ENCODE measurements at regions not wholly inside any gene's neighbourhood (a gene's known extent, or its start where the extent isn't known, plus 50 kb on each side); places are given as distances from the start of the nearest gene placed in this dataset.

DNA sequence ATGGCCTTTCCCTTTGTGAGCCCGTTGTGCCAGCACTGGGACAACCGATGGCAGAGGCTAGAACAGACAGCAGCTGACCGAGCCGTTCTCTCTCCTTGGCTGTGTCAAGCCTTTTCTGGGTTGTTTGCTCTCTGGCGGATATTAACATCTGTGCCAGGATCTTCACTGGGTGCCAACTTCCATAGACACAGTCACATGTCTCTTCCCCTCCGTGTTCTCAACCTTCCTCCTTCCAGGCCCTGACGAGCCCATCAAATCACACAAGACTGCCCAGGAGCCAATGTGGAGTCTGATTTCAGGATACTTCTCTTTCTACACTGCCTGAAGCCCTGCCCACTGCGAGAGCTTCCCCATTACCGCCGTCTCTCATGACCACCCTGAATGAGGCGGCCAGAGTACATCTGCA, 111.0 kb upstream of the RALGAPA2 start:
- no peak for DNase-seq

DNA sequence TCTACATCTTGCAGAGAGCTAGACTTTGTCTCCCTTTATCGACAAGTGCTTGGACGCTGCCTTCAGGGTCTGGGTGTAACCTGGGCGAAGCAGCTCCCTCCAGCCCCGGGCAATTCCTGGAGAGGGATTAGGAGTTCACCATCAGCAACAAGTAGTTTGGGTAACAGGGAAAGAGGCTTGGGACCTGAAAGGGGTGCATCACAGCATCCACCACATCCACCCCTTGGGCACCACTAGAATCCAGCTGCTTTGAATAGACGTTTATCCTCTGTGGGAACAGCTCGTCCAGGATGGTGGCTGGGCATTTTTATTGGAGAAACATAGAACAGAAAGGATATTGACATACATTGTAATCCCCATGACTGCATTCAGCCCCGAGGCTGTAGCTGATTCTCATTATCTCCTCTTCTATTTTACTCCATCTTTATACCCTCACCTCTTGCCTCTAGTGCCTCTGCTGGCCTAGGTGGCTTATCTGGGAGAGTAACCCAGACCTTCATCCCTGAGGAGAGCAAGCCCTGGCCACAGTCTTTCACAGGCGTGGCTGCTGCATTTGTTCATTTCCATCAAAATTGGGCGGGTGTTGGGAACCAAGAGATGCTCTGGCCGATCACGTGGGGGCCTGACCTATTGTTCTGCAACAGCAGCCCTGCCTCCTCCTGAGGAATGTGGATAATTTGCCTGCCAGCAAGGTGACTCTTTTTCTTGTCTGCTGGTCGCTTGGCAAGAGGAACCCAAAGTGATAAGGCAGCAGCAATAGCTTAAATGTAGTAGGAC, 109.2 kb upstream of the RALGAPA2 start:
- DNase-seq, result no peak

DNA sequence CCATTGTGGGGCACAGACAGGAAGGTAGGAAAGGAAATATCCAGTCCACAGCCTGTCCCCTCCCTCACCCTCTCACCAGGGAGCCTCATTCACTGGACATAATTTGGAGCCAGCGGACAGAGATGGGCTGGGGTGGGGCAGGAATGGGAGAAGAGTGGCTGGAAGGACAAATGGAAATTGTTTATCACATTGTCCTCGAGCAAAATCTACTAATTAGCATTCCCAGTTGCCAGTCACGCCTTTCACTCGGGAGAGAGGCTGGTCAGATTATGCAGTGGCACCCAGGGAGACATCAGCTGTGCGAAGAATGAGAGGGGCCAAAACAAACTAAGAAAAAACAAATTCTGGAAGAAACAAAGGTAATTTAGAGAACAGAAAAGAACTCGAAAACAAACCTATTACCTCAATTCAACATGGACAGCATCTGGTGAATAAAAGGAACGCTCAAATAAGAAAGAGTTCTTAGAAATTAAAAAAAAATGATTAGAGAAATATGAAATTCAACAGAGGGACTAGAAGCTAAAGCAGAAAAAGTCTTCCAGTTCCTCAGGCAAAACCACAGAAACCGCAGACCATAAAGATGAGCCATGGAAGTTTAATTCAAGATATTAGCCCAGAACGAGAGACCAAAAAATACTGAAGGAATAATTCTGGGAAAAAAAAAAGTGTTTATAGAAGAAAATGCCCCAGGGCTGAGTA, 108.5 kb upstream of the RALGAPA2 start:
- DNase-seq, result no peak

DNA sequence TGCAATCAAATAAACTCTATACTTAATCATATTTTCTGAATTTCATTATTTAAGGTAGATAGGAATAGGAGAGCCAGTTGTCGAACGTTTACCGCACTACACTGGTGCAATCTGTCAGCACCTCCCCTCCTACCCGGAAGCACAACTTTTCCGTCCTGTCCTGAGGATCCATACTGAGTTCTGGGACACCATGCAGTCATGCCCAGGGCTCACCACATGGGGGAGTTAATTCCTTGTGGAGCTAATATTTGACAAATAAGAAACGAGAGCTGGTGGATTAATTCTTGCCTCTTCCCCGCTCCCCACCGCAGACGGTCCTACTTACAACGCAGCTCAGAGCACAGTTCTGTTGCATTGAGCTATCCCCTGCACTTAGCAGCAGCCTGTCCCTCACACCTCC, 107.7 kb upstream of the RALGAPA2 start:
- no peak for DNase-seq

DNA sequence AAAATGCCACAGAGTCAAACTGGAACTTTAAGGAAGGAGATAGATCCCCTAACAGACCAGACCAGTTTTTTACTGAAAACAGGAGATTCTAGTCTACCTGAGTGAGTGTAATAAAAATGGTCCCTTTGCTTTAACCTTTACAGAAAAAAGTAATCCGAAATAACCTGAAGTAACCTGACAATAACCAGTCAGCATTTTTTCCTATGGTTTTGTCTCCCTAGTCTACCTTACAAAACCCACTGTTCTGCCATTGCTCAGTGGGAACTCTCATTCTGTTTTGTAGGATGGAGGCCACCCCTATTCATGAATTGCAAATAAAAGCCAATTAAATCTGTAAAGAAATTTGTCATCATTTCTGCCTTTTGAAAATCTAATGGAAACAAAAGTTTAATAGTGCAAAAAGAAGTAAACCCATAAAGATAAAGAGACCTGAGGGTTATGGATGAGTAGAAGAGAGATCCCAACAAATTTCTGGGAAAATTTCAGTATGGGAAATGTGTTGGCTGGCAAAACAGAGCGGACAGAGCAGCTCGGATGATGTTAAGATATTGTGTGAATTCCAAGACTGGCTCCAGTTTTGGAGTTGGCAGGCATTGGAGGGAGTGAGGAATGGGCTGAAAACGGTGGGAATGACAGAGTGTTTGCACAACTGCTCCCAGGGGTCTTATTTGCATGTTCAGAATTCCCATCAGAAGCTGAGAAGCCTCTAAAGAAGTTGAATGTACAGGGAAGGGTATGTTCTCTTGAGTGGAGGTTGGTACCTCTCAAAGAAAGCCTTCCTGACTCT, 104.7 kb upstream of the RALGAPA2 start:
- no peak for DNase-seq

DNA sequence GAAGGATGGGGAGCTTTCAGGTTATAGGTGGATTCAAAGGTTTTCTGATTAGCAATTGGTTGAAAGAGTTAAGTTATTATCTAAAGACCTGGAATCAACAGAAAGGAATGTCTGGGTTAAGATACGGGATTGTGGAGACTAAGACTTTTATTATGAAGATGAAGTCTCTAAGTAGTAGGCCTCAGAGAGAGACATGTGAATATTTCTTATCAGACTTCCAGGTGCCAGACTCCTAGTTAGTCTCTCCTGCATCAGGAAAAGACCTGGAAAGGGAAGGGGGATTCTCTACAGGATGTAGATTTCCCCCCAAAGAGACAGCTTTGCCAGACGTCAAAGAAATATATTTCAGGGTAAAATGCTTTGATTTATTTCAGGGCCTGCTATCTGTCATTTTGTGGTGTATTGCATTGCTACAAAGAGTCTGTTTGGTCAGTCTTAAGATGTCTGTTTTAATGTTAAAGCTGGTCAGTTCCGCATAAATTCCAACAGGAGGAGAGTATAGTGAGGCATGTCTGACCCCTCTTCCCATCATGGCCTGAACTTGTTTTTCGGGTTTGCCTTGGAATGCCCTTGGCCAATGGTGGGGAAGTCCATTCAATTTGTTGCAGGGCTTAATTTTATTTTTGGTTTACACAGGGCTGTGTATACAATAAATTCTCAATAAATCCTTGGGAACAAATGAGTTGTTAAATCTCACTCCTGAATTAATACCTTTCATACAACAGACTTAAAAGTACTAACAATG, 103.4 kb upstream of the RALGAPA2 start:
- DNase-seq, result no peak

DNA sequence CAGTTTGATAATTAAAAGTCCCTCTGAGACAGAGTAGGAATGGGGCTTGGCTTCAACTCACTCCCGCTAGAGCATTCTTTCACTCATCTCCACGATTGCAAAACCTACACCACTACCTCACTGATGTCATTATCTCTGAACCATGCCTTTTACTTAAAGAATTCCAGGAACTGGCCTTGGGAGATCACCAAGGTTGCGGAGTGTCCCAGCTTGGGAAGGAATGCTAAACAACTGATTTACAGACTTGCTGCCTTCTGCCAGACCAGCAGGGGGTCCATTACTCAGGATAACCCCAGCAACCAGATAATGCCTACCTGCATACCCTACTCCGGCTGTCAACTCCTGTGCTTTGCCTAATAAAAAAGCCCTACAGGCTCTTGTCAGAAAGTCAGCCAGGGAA, 102.2 kb upstream of the RALGAPA2 start:
- DNase-seq, result no peak

DNA sequence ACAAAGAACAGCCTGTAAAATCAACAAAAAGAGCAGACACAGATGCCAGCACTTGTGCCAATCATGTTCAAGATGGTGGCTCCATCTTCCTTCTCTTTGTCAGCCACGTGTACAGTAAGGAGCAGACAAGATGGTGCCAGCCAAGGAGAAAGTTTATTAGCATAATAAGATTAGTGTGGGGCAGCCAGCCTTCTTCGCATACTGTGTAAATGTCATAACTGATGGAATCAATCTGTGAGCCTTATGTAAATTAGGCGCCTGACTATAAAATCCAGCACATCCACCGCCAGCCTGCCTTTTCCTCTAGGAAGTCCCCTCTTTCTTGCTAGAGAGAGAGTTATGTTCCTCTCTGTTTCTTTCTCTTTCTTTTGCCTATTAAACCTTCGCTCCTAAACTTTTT, 99.7 kb upstream of the RALGAPA2 start:
- no peak for DNase-seq

DNA sequence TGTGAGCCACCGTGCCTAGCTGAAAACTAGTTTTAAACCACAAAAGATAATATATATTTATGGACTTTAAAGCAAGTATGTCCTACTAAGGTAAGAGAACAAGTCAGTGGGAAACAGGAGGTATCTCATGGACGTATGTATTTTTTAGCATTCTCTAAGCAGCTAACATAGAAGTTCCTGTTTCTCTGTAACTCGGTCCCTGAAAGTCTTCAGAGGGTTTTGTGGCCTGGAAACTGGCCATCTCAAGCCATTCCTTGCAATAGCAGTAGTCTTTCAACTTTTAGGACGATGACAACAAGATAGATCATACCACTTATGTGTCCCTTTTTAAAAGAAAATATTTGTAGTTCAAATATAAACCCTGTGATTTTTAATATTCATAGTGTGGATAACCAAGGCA, 95.6 kb upstream of the RALGAPA2 start:
- no peak for DNase-seq

DNA sequence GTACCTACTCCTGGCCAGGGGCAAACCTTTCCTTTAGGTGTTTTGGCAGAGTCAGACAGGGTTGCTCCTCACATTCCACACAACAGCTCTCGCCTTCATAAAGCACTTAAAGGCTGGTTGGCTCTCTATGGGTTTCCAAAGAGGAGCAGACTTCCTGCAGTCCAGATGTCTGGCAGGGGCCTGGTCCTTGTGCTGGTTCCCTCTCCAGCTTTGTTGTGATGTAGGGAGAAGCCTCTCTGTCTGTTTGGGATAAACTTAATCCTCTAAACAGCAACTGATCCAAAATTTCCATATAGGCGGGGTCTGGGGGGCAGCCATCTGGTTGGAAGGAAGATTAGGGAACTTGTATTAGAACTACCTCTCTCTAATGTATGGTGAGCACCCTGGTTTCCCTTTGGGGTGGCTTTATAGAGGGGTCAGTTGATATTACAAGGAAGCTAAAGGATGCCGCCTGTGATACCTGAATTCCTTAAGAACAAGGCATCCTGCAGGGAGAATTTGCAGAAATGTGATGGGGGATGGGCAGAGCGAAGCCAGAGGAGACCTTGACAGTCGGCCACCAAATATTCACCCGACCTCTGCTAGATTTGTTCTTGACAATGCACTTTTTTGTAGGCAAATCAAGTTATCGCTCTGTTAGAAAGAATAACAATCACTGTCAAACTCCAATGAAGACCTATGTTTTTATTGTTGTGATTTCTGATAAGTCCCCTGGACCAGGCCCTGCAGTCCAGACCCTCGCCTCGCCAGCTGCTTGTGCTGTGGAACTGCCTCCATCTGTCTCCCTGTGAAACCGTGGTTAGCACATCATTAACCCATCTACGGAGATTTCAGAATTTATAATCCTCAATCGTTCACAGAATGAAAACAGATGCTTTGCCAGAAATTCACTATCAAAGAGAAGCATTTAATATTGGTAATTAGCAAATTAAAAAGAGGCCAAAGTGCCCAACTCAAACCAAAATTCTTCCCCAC, 94.0 kb upstream of the RALGAPA2 start:
- DNase-seq, result no peak

DNA sequence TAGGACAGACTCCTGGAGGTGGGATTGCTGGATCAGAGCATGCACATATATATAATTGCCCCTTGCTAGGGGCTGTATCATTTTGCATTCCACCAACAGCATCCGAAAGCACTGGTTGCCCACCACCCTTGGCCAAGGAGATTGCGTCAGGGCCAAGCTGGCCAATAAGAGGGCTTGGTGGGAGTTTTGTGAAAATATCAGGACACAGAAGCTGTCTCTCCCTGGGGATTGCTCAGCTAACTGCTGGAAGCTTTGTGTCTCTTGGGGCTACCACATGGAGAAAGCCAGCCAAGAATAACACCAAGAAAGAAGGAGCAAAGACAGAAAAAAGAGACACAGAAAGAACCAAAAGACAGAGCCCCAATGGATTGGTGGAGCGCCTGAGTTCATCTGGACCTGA, 90.6 kb upstream of the RALGAPA2 start:
- DNase-seq, result no peak

DNA sequence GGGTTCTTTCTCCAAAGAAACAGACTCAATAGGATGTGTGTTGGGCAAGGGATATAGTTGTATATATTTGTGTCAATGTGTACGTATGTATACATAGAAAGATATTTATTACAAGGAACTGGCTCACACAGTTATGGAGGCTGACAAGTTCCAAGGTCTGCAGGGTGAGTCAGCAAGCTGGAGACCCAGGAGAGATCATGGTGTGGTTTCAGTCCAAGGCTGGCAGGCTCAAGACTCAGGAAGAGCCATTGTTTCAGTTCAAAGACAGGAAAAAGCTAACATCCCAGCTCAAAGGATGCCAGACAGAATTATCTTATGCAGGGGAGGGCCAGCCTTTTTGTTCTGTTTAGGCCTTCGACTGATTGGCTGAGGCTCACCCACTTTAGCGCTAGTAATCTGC, 89.9 kb upstream of the RALGAPA2 start:
- no peak for DNase-seq

DNA sequence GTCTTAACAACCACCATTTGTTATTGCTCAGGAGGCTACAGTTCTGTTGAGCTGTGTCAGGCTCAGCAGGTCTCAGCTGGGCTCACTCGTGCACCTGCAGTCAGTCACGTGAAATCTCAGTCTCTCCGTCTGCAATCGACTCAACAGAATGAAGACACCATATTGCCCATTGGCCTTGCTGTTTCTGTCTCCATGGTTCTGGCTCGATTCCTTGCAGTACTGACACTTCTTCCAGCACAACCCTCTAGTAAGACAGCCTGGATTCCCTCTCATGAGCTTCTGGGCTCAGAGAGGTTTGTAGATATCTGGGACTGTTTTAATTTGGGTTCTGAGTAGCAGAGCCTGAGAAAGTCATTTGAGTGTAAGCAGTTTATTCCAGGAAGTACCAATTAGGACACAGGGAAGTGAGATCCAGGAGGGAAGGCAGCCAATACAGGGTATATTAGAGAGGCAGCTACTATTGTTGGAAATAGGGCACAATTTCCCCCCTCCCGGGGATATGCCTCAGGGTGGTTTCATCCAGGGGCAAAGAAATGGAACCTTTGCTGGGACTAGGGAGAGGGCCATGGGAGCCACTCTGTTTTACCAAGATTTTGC, 87.4 kb upstream of the RALGAPA2 start:
- DNase-seq, result no peak

DNA sequence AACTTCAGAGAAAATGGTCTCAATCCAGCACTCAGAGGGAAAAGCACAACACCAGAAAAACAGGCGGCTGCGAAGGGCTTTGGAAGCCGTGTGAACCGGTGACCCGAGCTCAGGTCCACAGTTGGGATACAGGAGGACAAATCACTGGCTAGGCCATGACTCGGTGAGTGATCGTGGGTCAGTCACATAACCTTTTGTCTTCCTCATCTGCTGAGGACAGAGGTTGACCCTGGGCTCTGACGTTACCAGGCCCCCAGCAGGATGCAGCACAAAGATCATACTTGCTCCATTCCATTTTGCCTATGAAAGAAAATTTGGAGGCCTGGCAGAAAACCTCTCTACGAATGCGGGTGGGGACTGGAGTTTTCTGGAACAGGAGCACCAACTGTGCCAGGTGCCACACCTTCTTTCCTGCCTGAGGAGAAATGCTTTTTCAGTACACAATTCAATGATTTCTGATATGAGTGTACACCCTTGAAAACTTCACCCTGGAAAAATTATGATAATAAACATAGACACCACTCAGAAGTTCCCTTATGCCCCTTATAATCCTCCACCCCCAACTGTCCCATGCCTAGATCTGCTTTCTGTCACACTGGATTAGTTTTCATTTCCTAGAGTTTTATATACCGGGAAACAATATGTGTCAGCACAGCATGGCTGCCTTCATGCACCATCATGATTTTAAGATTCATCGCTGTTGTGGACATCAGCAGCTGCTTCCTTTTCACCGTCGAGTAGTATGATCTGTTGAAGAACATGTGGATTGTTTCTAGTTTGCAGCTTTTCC, 85.3 kb upstream of the RALGAPA2 start:
- DNase-seq, result no peak

DNA sequence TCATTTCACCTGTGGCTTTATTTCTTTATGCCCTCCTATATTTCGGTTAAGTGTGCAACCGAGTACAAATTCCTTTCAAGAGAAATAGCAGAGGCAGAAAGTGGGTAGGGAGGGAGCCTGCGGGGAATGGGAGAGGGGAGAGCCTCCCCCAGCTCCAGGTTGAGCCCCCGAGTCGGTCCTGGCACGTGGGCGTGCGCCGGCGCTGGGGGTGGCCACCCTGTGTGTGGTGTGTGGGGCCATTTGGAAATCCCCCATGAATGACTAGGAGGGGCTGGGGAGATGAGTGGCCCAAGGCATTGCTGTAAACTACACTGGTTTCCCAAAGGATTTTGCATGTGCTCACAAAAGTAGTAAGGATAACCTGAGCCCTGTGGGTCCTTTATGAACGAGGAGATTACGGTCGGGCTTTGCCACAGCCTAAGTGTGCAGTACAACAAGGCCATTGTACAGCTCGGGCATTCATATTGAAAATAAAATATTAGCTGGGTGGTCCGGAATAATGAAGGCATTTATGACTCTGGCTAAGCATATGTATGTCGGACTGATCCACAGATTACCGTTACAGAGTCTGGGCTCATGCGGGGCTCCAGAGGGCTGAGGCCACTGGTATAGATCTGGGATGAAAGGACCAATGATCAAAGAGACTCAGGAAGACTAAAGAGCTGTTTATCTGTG, 84.5 kb upstream of the RALGAPA2 start:
- DNase-seq, result no peak

DNA sequence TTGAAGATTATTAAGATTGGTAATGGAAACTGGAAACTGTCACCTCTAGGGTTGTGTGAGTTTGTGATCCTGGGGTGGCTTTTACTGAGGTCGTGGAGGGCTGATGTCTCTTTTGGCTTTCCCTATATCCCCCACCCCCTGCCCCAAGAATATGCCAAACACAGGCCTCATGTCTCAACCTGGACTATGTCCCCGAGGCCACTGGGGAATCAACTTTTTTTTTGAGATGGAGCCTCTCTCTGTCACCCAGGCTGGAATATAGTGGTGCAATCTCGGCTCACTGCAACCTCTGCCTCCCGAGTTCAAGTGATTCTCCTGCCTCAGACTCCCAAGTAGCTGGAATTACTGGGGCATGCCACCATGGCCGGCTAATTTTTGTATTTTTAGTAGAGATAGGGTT, 83.3 kb upstream of the RALGAPA2 start:
- DNase-seq, result no peak

DNA sequence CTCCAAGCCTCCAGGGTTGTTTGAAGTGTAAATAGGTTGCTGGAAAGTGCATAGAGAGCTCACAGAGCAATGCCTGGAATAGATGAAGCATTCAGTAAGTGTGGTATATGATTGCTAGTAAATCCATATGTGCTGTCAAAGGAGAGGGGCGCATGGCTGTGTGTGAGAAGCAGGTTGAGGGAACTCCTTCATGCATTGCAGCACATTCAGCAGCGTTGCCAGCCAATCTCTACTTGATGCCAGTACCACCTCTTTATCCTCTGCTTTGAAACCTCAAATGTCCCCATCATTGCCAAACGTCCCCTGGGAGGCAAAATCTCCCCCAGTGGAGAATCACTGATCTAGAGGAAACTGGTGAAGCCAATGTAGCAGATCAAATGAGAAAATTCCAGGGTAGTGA, 82.7 kb upstream of the RALGAPA2 start:
- DNase-seq, result no peak

DNA sequence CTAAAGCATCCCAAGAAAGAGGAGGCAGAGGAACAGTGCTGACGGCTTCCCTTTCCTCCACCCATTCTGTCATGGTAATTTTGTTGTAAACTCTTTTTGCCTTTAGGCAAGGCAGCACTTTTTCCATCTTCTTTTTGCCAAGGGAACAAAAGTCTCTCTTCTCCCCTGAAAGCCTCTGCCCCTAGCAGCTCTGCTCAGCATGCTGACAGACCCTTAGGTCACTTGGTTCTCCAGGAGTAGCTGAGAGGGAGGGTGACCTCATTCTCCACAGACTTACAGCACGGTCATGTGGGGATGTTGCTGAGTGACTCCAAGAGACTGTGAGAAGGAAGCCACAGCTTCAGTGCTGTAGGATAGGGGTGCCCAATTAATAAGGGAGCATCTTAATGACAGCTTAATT, 81.1 kb upstream of the RALGAPA2 start:
- no peak for DNase-seq

DNA sequence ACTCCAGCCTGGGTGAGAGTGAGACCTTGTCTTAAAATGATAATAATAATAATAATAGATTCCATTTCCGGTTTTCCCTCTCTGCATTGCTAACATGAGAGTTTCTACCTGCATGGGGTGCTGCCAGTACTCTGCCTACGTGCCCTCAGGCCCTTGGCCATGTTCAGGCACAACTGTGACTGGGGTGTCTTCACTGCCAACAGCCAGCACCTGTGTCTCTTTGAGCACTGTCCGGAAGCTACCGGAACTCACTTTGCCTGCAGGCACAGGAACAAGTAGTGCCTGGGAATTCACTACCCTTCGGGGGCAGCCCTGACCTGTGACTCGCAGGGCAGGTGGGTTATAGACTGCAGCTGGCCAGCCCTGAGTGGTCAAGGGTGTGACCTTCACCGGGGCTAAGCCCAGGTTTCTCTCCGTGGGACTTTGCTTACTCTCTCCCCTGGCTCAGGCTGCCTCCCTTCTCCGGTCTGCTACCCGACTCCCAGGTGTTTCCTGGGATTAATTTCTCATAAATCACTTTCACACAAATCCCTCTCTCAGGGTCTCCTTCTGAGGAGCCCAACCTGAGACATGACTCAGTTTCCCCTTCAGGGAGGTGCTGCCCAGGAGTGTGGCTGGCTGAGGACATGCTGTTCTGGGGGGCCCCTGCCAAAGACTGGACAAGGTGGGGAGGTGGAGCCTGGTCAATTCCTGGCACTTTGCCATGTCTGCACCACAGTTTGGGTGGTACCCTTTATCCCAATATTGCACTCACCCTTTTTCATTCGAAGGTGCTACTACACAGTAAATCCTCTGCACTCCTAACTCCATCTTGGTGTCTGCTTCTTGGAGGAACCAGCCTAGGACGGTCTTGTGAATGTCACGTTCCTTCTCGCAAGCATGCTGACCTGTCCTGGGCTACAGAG, 79.5 kb upstream of the RALGAPA2 start:
- DNase-seq, result no peak

Data from SHP77 treated with DMSO at 0.1 percent for 48 hours (cell line).